RPMI8226 (cell line): ENCODE measurements at regions not wholly inside any gene's neighbourhood (a gene's known extent, or its start where the extent isn't known, plus 50 kb on each side); places are given as distances from the start of the nearest gene placed in this dataset.
"Not testable (repeated sequence)": the region's sequence is repeated elsewhere in the genome, so short reads cannot be mapped to it uniquely, and the experiment has no call there.

ENCODE experiments used
- DNase-seq: peaks from one replicate; pipeline ENCODE4 v3.0.0-alpha.2; 2015

DNA sequence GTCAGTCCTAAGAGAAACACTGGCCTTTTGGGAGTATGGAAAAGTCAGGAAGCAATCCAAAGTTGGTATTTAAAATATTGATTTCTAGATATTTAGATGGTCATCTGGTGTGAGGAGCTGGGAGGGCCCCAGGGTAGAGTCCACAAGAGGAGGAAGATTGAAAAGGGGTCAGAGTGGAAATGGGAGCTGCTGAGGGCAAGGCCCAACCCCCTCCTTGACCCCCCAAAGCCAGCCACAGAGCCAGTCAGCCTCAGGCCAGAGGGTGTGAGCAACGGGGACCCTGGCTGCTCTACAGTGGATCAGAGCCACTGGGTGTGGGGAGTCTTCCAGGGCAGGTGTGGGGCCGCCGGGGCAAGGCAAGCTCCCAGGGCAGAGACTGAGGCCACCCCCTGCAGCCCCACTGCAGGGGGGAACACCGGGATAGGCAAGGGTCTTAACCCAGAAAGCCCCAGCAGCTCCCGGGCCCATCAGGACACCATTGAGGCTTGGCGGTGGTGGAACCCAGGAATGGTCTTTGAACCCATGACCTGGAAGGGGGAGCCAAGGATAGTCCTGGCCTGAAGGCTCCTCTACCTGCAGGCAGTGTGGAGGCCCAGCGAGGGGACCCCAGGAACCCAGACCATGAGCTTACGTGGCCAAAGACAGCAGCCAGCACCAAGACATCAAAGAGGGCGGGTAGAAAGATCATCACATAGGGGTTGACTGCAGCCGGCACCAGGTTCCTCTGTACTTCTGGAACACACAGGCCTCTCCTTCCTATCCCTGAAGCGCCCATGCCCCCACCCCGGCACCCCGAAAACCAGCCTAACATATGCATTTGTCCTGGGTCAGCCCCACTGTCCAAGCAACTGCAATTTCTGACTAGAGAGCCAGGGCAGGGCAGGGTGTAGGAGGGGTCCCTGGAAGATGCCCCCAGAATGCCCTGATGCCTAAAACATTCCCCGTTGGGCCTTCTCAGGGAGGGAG is 51.3 kb upstream of the CSPG4 start:
- DNase-seq: not testable (repeated sequence)

DNA sequence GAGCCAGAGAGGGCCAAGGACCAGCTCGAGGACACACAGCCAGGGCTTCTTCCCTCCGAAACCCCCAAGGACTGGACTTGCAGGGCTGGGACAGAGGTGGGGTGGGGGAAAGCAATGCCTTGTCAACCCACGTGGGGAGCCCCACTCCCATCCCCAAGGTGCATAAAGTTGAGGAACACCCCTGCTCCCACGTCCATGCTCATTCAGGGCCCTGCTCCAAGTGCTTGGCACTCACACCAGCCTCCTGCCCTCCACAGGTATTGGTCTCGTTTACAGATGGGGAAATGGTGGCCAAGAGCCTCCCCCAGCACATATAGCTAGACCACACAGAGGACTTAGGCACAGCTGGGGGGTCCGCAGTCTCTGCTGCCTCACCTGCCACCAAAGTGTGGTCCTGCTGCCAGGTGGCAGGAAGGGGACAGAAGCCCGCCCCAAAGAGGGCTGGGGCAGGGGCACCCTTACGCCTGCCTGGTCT is 50.5 kb upstream of the CSPG4 start:
- no peak for DNase-seq
